GM10266 (cell line): ENCODE measurements at regions not wholly inside any gene's neighbourhood (a gene's known extent, or its start where the extent isn't known, plus 50 kb on each side); places are given as distances from the start of the nearest gene placed in this dataset.

ENCODE experiments used
- DNase-seq: peaks from one replicate; pipeline ENCODE4 v3.0.0; 2012; ENCODE audit errors: extremely low spot score
- TF ChIP-seq, protein P1 (sequence below): IDR thresholded peaks from 2 replicates; pipeline ENCODE4 v1.5.1; 2012; ENCODE audit warnings: mild to moderate bottlenecking, low read depth; ENCODE audit not compliant: control insufficient read depth, insufficient read depth; ENCODE audit errors: missing control alignments

DNA sequence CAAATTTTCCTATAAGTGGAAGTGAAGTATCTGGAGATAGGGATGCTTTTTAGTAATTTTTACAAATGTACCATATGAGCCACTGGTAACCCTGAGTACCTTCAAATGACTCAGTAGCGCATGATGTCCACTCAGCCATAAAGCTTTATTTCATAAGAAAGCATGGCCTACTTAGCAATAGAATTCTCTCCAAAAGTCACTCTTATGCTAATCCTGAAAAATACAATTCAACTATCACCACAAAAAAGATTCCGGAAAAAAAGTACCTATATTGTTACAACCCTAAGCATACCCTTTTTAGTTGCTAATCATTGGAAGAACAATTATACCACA, 732.2 kb downstream of the SOCS6 start:
- DNase-seq = no peak

DNA sequence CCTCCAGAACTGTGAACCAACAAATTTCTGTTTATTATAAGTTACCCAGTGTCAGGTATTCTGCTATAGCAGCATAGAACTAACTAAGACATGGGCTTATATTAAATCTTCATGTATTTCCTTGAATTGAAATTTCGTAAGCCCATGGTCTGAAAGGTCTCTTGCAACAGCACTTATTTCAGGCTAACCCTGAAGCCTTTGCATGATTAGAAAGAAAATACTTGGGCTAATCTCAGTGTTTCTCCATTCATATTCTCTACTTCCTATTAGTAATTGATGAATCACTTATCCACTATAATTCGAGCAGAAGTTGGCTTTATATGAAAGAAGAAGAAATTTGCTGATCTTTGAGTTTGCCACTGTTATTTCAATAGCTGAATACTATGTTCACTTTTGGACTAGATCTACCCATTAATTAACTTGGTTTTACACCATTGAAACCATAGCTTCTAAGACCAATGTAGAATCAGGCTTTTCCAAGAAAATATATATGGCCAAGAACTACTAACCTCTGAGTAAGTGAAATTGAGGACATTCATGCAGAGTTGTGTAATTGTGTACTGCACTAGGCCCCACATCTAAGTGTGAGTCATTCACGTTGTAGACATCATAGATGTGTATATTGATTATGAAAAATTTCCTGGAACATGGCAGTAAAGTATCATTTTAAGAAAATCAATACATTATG, 731.6 kb downstream of the SOCS6 start:
- TF ChIP-seq, protein P1, sequence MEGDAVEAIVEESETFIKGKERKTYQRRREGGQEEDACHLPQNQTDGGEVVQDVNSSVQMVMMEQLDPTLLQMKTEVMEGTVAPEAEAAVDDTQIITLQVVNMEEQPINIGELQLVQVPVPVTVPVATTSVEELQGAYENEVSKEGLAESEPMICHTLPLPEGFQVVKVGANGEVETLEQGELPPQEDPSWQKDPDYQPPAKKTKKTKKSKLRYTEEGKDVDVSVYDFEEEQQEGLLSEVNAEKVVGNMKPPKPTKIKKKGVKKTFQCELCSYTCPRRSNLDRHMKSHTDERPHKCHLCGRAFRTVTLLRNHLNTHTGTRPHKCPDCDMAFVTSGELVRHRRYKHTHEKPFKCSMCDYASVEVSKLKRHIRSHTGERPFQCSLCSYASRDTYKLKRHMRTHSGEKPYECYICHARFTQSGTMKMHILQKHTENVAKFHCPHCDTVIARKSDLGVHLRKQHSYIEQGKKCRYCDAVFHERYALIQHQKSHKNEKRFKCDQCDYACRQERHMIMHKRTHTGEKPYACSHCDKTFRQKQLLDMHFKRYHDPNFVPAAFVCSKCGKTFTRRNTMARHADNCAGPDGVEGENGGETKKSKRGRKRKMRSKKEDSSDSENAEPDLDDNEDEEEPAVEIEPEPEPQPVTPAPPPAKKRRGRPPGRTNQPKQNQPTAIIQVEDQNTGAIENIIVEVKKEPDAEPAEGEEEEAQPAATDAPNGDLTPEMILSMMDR = no peak
- DNase-seq = no peak

More for the DNA sequence above, 732.2 kb downstream of the SOCS6 start:
- TF ChIP-seq, protein P1 = no peak

DNA sequence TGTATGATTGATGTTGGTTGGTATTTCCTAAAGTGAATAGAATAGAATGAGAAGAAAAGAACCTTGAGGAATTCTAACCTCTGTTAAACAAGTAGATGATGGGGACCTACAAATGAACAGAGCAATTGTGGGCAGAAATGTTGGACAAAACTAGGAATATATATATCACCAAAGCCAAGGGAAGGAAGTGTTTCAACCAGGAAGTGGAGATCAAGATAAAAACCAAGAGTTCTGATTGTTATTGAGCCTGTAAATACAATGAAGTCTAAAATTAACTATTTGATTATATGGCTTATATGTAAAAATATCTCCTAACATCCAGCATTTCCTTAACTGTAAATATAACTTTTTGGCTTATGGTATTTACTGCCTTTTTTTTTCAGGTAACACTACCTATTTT, 730.0 kb downstream of the SOCS6 start:
- DNase-seq = no peak
- TF ChIP-seq, protein P1 = no peak

DNA sequence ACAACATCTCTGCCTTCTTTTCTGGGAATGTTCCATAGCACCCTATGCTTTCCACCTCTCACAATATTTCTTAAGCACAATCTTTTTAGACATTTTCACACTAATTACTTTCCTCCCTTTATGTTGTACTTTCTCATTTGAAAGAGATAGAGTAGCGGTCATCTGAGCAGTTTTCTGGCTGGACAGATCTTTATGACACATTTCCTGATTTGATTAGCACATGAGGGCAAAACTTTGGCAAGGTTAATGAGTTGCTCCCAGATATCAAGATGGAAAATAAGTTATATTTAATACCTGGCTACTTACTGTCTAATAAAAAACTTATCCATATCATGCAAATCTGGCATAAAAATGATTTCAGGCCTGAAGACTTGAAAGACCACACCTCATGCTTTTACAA, 723.9 kb downstream of the SOCS6 start:
- no peak for DNase-seq

DNA sequence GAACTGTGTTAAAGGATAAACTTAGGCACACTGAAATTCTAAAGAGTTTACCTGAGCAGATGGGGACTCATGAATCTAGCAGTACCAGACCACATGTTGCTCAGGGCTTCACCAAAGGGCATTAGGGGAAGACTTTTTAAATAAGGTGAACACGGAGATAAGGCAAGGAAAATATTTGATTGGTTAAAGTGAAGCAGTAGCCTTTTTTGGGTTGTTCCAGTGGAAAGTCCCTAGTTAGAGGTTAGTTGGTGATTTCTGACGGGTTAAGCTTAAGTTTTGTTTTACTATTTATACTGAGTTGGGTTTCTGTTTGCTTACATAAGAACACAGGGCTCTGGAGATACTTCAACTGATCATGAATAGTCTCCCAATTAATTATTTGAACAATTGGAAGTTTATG, 722.5 kb downstream of the SOCS6 start:
- TF ChIP-seq, protein P1 = no peak
- no peak for DNase-seq

More for the DNA sequence above, 723.9 kb downstream of the SOCS6 start:
- TF ChIP-seq, protein P1 = no peak

DNA sequence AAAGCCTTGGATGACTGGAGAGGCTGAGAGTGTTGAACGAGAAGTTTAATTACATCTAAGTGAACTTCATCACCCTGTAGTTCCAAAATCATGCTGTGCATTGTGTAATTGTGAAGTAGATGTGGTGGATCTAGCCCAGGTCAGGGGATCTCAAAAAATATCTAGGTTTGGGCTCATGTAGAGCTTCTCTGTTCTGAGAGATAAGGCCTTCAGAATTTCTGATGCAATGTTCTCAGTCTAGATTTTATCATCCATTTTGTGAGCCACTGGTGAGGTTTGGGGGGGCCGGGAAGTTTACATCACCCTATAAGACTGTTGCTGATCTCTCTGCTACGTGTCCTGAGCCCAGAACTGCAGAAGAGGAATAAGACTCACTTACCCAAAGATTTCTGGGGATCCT, 719.4 kb downstream of the SOCS6 start:
- no peak for DNase-seq
- TF ChIP-seq, protein P1 = no peak

DNA sequence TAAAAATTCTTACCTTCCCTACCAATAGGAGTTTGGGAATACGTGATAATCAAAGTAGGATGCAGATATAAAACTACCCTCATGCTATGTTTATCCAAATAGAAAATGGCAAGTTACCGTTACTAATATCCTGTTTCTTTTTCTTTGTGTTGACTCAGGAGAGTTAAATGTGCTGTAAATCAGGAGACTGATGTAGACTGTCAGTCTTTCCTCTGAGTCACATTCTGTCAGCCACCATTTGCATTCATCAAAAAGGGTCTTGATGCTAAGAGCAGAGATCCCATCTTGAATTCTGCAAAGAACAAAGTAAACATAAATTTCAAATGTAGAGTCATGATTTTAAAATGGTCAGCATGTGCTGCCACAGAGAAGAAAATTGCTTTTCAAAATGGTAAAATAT, 712.8 kb downstream of the SOCS6 start:
- DNase-seq = no peak

More for the DNA sequence above, 712.8 kb downstream of the SOCS6 start:
- TF ChIP-seq, protein P1 = no peak
